OCI-LY3 (cell line): ENCODE measurements at regions not wholly inside any gene's neighbourhood (a gene's known extent, or its start where the extent isn't known, plus 50 kb on each side); places are given as distances from the start of the nearest gene placed in this dataset.

Experiments
- EZH2phosphoT487 ChIP-seq: fragments of 200-600 bp; shearing (Covaris generic); IDR thresholded peaks from 2 replicates; pipeline ENCODE4 v1.6.1; 2018; ENCODE audit warnings: antibody characterized with exemption, mixed run types, low read depth
- TF ChIP-seq, protein P1 (sequence below): fragments of 200-600, 300-600 bp; sonication (generic); IDR thresholded peaks from 2 replicates; pipeline ENCODE4 v1.5.1; 2014; ENCODE audit warnings: antibody characterized with exemption, low read length, low read depth

DNA sequence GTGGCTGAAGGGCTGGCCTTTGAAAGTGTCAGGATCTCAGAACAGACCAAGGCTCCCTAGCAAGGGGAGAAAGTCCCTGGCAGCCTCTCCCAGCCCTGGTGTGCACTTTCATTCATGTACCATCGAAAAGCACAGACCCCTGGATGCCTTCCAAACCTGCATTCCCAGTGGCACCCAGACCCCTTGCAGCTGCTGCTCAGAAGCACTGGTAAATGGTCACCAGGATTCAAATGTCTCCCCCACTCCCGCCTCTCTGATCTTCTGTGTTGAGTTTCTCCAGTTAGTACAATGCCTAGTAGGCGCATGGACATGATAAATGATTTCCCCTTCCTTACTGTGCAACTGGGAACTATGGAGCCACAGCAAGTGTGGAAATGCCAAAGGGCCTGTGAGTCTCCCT lies 180.0 kb downstream of the GLI2 start:
- TF ChIP-seq, protein P1, sequence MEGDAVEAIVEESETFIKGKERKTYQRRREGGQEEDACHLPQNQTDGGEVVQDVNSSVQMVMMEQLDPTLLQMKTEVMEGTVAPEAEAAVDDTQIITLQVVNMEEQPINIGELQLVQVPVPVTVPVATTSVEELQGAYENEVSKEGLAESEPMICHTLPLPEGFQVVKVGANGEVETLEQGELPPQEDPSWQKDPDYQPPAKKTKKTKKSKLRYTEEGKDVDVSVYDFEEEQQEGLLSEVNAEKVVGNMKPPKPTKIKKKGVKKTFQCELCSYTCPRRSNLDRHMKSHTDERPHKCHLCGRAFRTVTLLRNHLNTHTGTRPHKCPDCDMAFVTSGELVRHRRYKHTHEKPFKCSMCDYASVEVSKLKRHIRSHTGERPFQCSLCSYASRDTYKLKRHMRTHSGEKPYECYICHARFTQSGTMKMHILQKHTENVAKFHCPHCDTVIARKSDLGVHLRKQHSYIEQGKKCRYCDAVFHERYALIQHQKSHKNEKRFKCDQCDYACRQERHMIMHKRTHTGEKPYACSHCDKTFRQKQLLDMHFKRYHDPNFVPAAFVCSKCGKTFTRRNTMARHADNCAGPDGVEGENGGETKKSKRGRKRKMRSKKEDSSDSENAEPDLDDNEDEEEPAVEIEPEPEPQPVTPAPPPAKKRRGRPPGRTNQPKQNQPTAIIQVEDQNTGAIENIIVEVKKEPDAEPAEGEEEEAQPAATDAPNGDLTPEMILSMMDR, result no peak
- no peak for TF ChIP-seq EZH2phosphoT487
